CD4-positive, alpha-beta T cell (primary cell): ENCODE measurements at regions not wholly inside any gene's neighbourhood (a gene's known extent, or its start where the extent isn't known, plus 50 kb on each side); places are given as distances from the start of the nearest gene placed in this dataset.

Experiments used
- ATAC-seq: fragments of 200-7000 bp; cut with Tn5 transposase; one replicate; pipeline ENCODE4 v1.10.0; 2022; ENCODE audit warnings: mild to moderate bottlenecking; ENCODE audit not compliant: poor library complexity
- CTCF ChIA-PET: fragments of 350-600 bp; sonication (Branson Sonifier 250); formaldehyde crosslinking; loops from one replicate; lab custom pipeline; 2021; ENCODE audit warnings: antibody characterized with exemption, inconsistent platforms; lab: Charles Lee
- POLR2A ChIA-PET: fragments of 350-600 bp; sonication (Branson Sonifier 250); formaldehyde crosslinking; loops from one replicate; lab custom pipeline; 2021; ENCODE audit warnings: antibody characterized with exemption, inconsistent platforms; lab: Charles Lee
- DNase-seq, 14 experiments: peaks; one replicate each; pipeline ENCODE4 v3.0.0-alpha.2; 2013 to 2020; ENCODE audit warnings: mixed read lengths in 2 of 14
- H3K27ac ChIP-seq, 2 donors: one replicate each; pipeline versions ENCODE4 v1.5.1 to v1.7.0; 2013; ENCODE audit warnings: low read length in 2 of 2, low read depth in 1 of 2, mild to moderate bottlenecking in 1 of 2
- H3K27me3 ChIP-seq, 2 experiments: 1 replicate in 1 of 2; 2 replicates in 1 of 2; pipeline versions ENCODE4 v1.6.1 to v1.7.0; 2013; ENCODE audit warnings: low read length in 2 of 2, control low read depth in 1 of 2, mild to moderate bottlenecking in 1 of 2, moderate library complexity in 1 of 2; ENCODE audit not compliant: insufficient read depth in 2 of 2, control insufficient read depth in 1 of 2
- H3K36me3 ChIP-seq: one replicate; pipeline ENCODE4 v1.6.1; 2013; ENCODE audit warnings: low read length, control low read depth; ENCODE audit not compliant: insufficient read depth
- H3K4me1 ChIP-seq: one replicate; pipeline ENCODE4 v1.6.1; 2013; ENCODE audit warnings: low read length, control low read depth; ENCODE audit not compliant: insufficient read depth
- H3K4me3 ChIP-seq: one replicate; pipeline ENCODE4 v1.5.1; 2013; ENCODE audit warnings: mild to moderate bottlenecking, low read length, moderate library complexity
- H3K9me3 ChIP-seq, 2 experiments: 1 replicate in 1 of 2; 2 replicates in 1 of 2; pipeline versions ENCODE4 v1.6.1 to v1.7.0; 2013; ENCODE audit warnings: low read length in 2 of 2, mild to moderate bottlenecking in 2 of 2, control low read depth in 1 of 2, moderate library complexity in 1 of 2; ENCODE audit not compliant: control insufficient read depth in 1 of 2, insufficient read depth in 1 of 2
- H3K27ac Mint-ChIP-seq: one replicate; pipeline ENCODE4 v1.8.0; 2020; ENCODE audit warnings: mixed read lengths
- H3K27me3 Mint-ChIP-seq: one replicate; pipeline ENCODE4 v1.8.0; 2021; ENCODE audit warnings: mixed read lengths
- H3K36me3 Mint-ChIP-seq: one replicate; pipeline ENCODE4 v1.8.0; 2021; ENCODE audit warnings: low read depth, mixed read lengths
- H3K4me1 Mint-ChIP-seq: one replicate; pipeline ENCODE4 v1.8.0; 2021; ENCODE audit warnings: low read depth, mixed read lengths
- H3K4me3 Mint-ChIP-seq: one replicate; pipeline ENCODE4 v1.8.0; 2020; ENCODE audit warnings: mild to moderate bottlenecking, mixed read lengths
- H3K9me3 Mint-ChIP-seq: one replicate; pipeline ENCODE4 v1.8.0; 2020; ENCODE audit warnings: mixed read lengths
- CTCF ChIP-seq: fragments of 200-600 bp; IDR thresholded peaks from one replicate; pipeline ENCODE4 v1.8.0; 2022; ENCODE audit warnings: antibody characterized with exemption, mild to moderate bottlenecking
- intact Hi-C, 2 experiments: fragments of 100-400 bp; cut with DNase I in 1 of 2; cut with micrococcal nuclease in 1 of 2; formaldehyde crosslinking; loops; one replicate each; pipeline versions ENCODE4 v1.15.1 to v1.9.0; 2023 to 2025; cut with DNase I, micrococcal nuclease

DNA sequence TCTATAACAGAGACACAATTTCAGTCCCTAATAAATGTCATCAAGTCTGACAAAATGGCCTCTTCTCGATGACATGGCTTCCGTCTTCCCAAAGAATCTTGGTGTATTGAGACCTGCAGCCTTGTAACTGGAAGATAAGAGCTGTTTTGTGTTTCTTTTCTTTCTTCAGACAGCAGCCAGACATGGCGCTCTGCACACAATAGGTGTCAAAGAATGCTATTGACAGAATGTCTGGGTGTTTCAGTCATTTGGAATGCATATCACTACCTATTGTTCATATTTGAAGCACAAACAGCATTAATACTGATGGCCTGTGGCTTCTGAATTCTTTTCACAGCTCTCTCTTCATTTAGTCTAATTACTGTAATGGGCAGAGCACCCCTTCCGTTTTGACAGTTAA, 344.8 kb downstream of the RPRM start:
- H3K4me3 Mint-ChIP-seq, result no peak overlapping the region
- H3K4me1 ChIP-seq, result no peaks in the 10 kb centered on the region
- CTCF ChIA-PET, result no interaction called here
- intact Hi-C loops, result no loop called here
- no peaks in the 10 kb centered on the region for H3K4me1 Mint-ChIP-seq
- no peak for TF ChIP-seq CTCF
- H3K36me3 ChIP-seq, result no peaks in the 10 kb centered on the region
- no peak overlapping the region for H3K4me3 ChIP-seq
- H3K9me3 ChIP-seq, result no peaks in the 10 kb centered on the region
- H3K36me3 Mint-ChIP-seq, result no peaks in the 10 kb centered on the region
- ATAC-seq, result no peak
- no peaks in the 10 kb centered on the region for H3K27me3 ChIP-seq
- H3K27me3 Mint-ChIP-seq, result no peaks in the 10 kb centered on the region
- no peak overlapping the region for H3K27ac ChIP-seq
- H3K27ac Mint-ChIP-seq, result no peak overlapping the region
- no peak for DNase-seq
- peaks cover 3% of the 10 kb centered on the region for H3K9me3 Mint-ChIP-seq
- POLR2A ChIA-PET, result no interaction called here

GRCh38 chr2:153132418-153132817, 346.1 kb downstream of the RPRM start:
- DNase-seq, result no peak
- no peak for ATAC-seq
- Histone ChIP-seq H3K36me3 (no peaks in the 10 kb centered on the region), H3K27me3 (no peaks in the 10 kb centered on the region), H3K27ac (no peak overlapping the region), H3K9me3 (no peaks in the 10 kb centered on the region), H3K4me3 (no peak overlapping the region), H3K4me1 (no peaks in the 10 kb centered on the region)
- H3K4me1 Mint-ChIP-seq, result no peaks in the 10 kb centered on the region
- no peaks in the 10 kb centered on the region for H3K27me3 Mint-ChIP-seq
- intact Hi-C loops, result no loop called here
- POLR2A ChIA-PET, result no interaction called here
- no peak overlapping the region for H3K27ac Mint-ChIP-seq
- H3K36me3 Mint-ChIP-seq, result no peaks in the 10 kb centered on the region
- no peak for TF ChIP-seq CTCF
- H3K9me3 Mint-ChIP-seq, result peaks cover 5% of the 10 kb centered on the region
- H3K4me3 Mint-ChIP-seq, result no peak overlapping the region
- CTCF ChIA-PET, result no interaction called here

- no peaks in the 10 kb centered on the region for H3K27me3 Mint-ChIP-seq
- DNase-seq (no peak), ATAC-seq (no peak)
- no peaks in the 10 kb centered on the region for H3K4me1 Mint-ChIP-seq
- no peak overlapping the region for H3K27ac Mint-ChIP-seq
- H3K27ac ChIP-seq, result no peak overlapping the region
- no peaks in the 10 kb centered on the region for H3K9me3 ChIP-seq
- no peaks in the 10 kb centered on the region for H3K36me3 Mint-ChIP-seq
- no peak overlapping the region for H3K4me3 ChIP-seq
- TF ChIP-seq CTCF, result no peak
- H3K4me3 Mint-ChIP-seq, result no peak overlapping the region
- intact Hi-C loops, result no loop called here
- H3K27me3 ChIP-seq, result no peaks in the 10 kb centered on the region
- H3K36me3 ChIP-seq, result no peaks in the 10 kb centered on the region
- ChIA-PET CTCF (no interaction called here), POLR2A (no interaction called here)
- no peaks in the 10 kb centered on the region for H3K4me1 ChIP-seq
- peaks cover 10% of the 10 kb centered on the region for H3K9me3 Mint-ChIP-seq
Measured at GRCh38 chr2:153115141-153115540, 363.4 kb downstream of the RPRM start.
